Neural progenitor cell (in vitro differentiated cells): ENCODE measurements at regions not wholly inside any gene's neighbourhood (a gene's known extent, or its start where the extent isn't known, plus 50 kb on each side); places are given as distances from the start of the nearest gene placed in this dataset.
A peak's percentile ranks its signal among the peaks of the same experiment; 100 is the strongest.

ENCODE experiments used
- CTCF ChIP-seq: fragments of 200-600 bp; sonication (generic); IDR thresholded peaks from 2 replicates; pipeline ENCODE4 v1.5.1; 2017; ENCODE audit warnings: antibody characterized with exemption, mild to moderate bottlenecking
- EZH2 ChIP-seq: fragments of 200-600 bp; sonication (generic); IDR thresholded peaks from 2 replicates; pipeline ENCODE4 v1.6.1; 2017; ENCODE audit warnings: antibody characterized with exemption, mild to moderate bottlenecking, moderate library complexity
- EZH2phosphoT487 ChIP-seq: fragments of 200-600 bp; sonication (generic); IDR thresholded peaks from 2 replicates; pipeline ENCODE4 v1.6.1; 2017; ENCODE audit warnings: antibody characterized with exemption

DNA sequence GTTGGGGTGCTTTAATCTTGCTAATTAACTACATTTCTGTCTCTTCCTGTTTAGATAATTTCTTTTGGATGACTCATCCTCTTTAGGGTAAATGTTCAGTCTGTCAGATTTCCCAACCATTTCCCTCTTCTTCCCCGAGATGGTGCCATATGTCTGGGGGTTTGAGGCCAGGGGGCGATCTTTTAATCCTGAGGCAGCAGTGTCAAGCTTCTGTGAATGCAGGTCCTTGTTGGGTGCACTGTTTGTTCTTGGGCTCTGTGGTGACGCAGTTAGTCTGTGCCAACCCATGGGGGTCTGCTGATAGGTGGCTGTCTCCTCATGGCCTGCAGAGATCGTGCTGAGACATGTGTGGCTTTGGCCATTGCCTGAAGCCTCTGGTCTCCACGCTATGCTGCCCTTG, 420.4 kb downstream of the NDFIP2 start:
- peak; percentile 26 for TF ChIP-seq CTCF
- TF ChIP-seq EZH2phosphoT487: no peak
- no peak for TF ChIP-seq EZH2
